Effector memory CD8-positive, alpha-beta T cell (primary cell): ENCODE measurements at regions not wholly inside any gene's neighbourhood (a gene's known extent, or its start where the extent isn't known, plus 50 kb on each side); places are given as distances from the start of the nearest gene placed in this dataset.

Experiments
- ATAC-seq: fragments of 150-1000 bp; cut with Tn5 transposase; replicated peaks from 2 replicates; pipeline ENCODE4 v1.10.0; 2021; ENCODE audit warnings: mild to moderate bottlenecking, moderate library complexity
- DNase-seq, 3 experiments: peaks; one replicate each; pipeline ENCODE4 v3.0.0; 2021
- H3K27ac Mint-ChIP-seq, 2 donors: one replicate each; pipeline ENCODE4 v1.8.0; 2022; ENCODE audit warnings: mild to moderate bottlenecking in 2 of 2, mixed read lengths in 2 of 2, moderate library complexity in 2 of 2
- H3K27me3 Mint-ChIP-seq, 2 donors: one replicate each; pipeline ENCODE4 v1.8.0; 2022; ENCODE audit warnings: mixed read lengths in 2 of 2
- H3K36me3 Mint-ChIP-seq: one replicate; pipeline ENCODE4 v1.8.0; 2022; ENCODE audit warnings: mild to moderate bottlenecking, moderate library complexity, mixed read lengths; ENCODE audit not compliant: insufficient read depth
- H3K4me1 Mint-ChIP-seq, 2 donors: one replicate each; pipeline ENCODE4 v1.8.0; 2022; ENCODE audit warnings: low read depth in 2 of 2, mixed read lengths in 2 of 2
- H3K4me3 Mint-ChIP-seq, 2 donors: one replicate each; pipeline ENCODE4 v1.8.0; 2022; ENCODE audit warnings: mild to moderate bottlenecking in 2 of 2, mixed read lengths in 2 of 2, moderate library complexity in 2 of 2
- H3K9me3 Mint-ChIP-seq, 2 donors: one replicate each; pipeline ENCODE4 v1.8.0; 2022; ENCODE audit warnings: mixed read lengths in 2 of 2

DNA sequence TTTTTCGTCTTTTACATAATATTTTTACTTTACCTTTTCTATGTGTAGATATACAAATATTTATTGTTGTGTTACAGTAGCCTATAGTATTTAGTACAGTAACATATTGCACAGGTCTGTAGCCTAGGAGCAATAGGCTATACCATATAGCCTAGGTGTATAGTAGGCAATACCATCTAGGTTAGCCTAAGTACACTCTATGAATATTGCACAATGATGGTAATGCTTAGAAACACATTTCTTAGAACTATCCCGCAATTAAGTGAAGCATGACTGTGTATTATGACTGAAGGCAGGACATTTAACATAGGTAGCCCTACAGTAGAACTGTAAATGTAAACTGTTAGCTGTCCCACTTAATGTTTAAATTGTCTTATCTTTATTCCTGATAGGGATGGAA lies 964.3 kb downstream of the SLITRK1 start:
- Mint-ChIP-seq H3K4me3 (no peak overlapping the region), H3K4me1 (no peaks in the 10 kb centered on the region), H3K27me3 (no peaks in the 10 kb centered on the region), H3K27ac (no peak overlapping the region), H3K36me3 (no peaks in the 10 kb centered on the region), H3K9me3 (peaks cover 5 to 10% of the 10 kb centered on the region in 2 donors)
- no peak for DNase-seq
- ATAC-seq: no peak

DNA sequence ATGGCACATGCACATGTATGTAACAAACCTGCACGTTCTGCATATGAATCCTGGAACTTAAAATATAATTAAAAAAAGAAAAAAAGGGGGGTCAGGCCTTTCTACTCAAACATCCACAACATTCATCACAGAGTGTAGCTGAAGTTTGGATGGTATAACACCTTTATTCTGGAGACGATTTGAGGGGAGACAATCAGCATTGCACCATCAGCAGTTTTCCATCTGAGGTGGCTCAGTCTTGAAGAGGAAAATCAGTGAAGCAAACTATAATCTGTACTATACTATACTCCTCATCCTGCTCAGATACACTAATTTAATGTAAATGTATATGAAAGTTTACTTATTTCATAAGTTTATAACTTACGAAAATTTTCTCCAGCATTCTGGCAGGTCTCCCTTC lies 969.7 kb downstream of the SLITRK1 start:
- ATAC-seq (no peak), DNase-seq (no peak)
- H3K27ac Mint-ChIP-seq: no peak overlapping the region
- H3K36me3 Mint-ChIP-seq: no peaks in the 10 kb centered on the region
- no peaks in the 10 kb centered on the region for H3K27me3 Mint-ChIP-seq
- peaks cover 0 to 5% of the 10 kb centered on the region in 2 donors for H3K9me3 Mint-ChIP-seq
- no peak overlapping the region for H3K4me3 Mint-ChIP-seq
- H3K4me1 Mint-ChIP-seq: no peaks in the 10 kb centered on the region

DNA sequence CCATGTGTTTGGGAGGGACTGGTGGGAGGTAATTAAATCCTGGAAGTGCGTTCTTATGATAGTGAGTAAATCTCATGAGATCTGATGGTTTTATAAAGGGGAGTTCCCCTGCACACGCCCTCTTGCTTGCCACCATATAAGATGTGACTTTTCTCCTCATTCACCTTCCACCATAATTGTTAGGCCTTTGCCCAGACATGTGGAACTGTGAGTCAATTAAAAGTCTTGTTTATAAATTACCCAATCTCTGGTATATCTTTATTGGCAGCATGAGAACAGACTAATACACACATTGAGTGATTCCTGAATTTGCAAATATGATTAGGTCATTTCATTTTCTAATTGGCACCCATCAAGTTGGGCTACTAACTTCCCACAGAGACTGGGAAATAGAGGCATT lies 977.2 kb downstream of the SLITRK1 start:
- no peak overlapping the region for H3K4me3 Mint-ChIP-seq
- no peaks in the 10 kb centered on the region for H3K27me3 Mint-ChIP-seq
- no peak overlapping the region for H3K27ac Mint-ChIP-seq
- peaks cover 0 to 4% of the 10 kb centered on the region in 2 donors for H3K9me3 Mint-ChIP-seq
- no peaks in the 10 kb centered on the region for H3K4me1 Mint-ChIP-seq
- no peaks in the 10 kb centered on the region for H3K36me3 Mint-ChIP-seq
- ATAC-seq (no peak), DNase-seq (no peak)

DNA sequence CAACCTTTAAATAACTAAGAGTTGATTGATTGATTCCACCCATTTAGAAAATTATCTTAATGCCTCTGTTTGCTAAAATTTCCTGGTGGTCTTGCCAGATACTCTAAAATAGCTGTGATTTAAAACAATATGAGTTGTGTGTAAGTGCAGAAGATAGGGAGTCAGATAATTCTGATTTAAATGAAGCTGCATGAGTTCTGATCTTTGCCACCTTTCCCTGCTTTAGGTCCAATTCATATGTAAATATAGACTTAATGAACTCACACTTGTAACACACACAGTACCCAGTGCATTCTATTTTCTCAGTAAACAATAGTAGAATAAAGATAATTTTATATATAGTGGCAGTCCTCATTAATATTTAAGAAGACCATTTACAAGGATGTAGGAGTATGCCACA lies 981.8 kb downstream of the SLITRK1 start:
- peaks cover 0 to 6% of the 10 kb centered on the region in 2 donors for H3K9me3 Mint-ChIP-seq
- no peak overlapping the region for H3K27ac Mint-ChIP-seq

DNA sequence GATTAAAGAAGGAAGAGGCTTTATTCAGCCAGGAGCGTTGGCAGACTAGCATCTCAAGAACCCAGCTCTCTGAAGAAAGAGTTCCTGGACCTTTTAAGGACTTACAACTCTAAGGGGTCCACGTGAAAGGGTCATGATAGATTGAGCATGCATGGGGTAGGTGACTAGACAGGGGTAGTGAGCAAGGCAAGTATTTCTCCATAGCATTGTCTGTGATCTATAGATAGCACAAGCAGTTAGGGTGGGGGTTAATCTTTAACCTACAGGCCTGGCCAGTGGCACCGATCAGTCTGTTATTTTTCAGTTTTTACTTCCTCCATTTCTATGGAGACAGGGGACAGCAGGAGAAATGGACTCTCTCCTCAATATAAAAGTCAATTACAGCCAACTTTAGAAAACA lies 983.7 kb downstream of the SLITRK1 start:
- H3K9me3 Mint-ChIP-seq: peaks cover 0 to 4% of the 10 kb centered on the region in 2 donors
- no peaks in the 10 kb centered on the region for H3K4me1 Mint-ChIP-seq
- H3K27me3 Mint-ChIP-seq: no peaks in the 10 kb centered on the region
- no peak overlapping the region for H3K4me3 Mint-ChIP-seq
- ATAC-seq (no peak), DNase-seq (no peak)
- H3K36me3 Mint-ChIP-seq: no peaks in the 10 kb centered on the region
- H3K27ac Mint-ChIP-seq: no peak overlapping the region

More for the DNA sequence above, 981.8 kb downstream of the SLITRK1 start:
- no peaks in the 10 kb centered on the region for H3K4me1 Mint-ChIP-seq
- DNase-seq: no peak
- no peak overlapping the region for H3K4me3 Mint-ChIP-seq
- no peaks in the 10 kb centered on the region for H3K27me3 Mint-ChIP-seq
- no peak for ATAC-seq
- no peaks in the 10 kb centered on the region for H3K36me3 Mint-ChIP-seq

DNA sequence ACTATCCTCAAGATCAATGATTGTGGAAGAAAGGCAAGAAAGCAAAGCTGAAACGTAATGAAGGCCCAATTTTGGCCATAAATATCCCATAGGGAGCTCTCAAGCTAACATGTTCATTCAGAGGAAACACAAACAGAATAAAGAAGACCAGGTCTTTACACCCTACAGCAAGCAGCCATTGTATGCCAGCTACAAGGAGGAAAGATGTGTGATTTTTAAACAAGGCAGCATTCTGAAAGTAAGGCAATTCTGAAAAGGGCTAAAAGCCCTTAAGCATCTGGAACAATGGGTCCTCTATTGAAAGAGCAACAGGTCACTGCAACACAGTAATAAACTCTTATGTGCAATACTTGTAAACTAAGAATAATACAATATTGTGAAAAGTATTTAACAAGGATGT lies 1002.4 kb downstream of the SLITRK1 start:
- no peaks in the 10 kb centered on the region for H3K27me3 Mint-ChIP-seq
- no peak overlapping the region for H3K27ac Mint-ChIP-seq
- DNase-seq: no peak
- H3K9me3 Mint-ChIP-seq: peaks cover 4 to 10% of the 10 kb centered on the region in 2 donors
- no peaks in the 10 kb centered on the region for H3K4me1 Mint-ChIP-seq
- ATAC-seq: no peak
- H3K4me3 Mint-ChIP-seq: no peak overlapping the region
- H3K36me3 Mint-ChIP-seq: no peaks in the 10 kb centered on the region

DNA sequence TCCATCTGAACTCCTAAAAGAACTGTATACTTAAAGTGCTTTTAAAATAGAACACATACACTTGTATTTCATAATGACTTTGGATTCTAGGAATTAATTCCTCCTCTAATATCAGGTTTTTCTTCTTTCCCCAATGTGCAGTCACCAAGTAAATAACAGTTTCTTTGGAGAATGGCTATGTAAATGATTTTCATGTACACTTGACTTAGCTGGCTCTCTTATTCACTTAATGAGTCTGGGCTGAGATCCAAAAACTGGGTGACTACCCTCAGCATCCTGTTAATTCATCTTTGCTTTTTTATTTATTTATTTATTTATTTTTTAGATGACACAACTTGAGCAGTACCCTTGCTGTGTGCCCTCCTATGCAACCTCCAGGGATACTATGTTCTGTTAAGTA lies 1003.7 kb downstream of the SLITRK1 start:
- Mint-ChIP-seq H3K27ac (no peak overlapping the region), H3K4me1 (no peaks in the 10 kb centered on the region), H3K36me3 (no peaks in the 10 kb centered on the region), H3K9me3 (peaks cover 6 to 8% of the 10 kb centered on the region in 2 donors), H3K4me3 (no peak overlapping the region), H3K27me3 (no peaks in the 10 kb centered on the region)
- DNase-seq (no peak), ATAC-seq (no peak)

DNA sequence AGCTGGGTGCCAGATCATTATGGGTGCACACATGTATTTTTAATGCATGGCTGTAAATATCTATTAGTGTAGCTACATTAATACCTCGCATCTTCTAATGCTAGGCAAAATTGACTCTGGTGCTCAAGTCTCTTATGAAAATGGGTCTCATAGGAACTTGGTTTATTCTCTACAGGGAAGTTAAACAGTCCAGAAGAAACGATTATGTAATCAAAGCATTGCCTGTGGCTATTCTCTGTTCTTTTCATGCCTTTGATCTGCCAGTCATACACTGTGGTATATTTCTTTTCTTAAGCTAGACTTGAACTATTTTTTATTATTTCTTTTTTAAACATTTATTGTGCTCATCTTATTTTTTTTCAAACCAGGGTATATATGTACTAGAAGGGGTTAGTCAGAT lies 1015.0 kb downstream of the SLITRK1 start:
- Mint-ChIP-seq H3K27me3 (no peaks in the 10 kb centered on the region), H3K36me3 (no peaks in the 10 kb centered on the region), H3K4me1 (no peaks in the 10 kb centered on the region), H3K27ac (no peak overlapping the region), H3K4me3 (no peak overlapping the region), H3K9me3 (peaks cover 4 to 8% of the 10 kb centered on the region in 2 donors)
- DNase-seq: no peak
- no peak for ATAC-seq

DNA sequence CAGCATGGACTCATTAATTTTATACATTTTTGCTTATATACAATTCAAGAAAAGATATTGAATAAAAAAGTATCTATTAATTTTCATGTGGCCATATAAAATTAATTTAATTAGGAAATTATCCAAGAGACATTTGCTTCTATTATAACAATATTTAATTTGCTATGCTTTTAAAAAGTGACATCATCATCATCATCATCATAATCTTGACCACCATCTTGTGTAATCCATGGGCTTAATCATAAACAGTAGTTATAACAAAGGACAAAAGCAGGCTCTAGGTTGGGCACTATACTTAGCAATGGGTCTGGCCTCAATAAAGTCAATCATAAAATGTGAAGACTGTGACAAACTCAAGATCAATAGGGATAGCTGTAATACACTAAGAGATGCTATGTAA lies 1031.6 kb downstream of the SLITRK1 start:
- DNase-seq (no peak), ATAC-seq (no peak)
- H3K9me3 Mint-ChIP-seq: peaks cover 0 to 15% of the 10 kb centered on the region in 2 donors
- no peak overlapping the region for H3K4me3 Mint-ChIP-seq
- H3K4me1 Mint-ChIP-seq: no peaks in the 10 kb centered on the region
- no peaks in the 10 kb centered on the region for H3K27me3 Mint-ChIP-seq
- H3K27ac Mint-ChIP-seq: no peak overlapping the region
- H3K36me3 Mint-ChIP-seq: no peaks in the 10 kb centered on the region

DNA sequence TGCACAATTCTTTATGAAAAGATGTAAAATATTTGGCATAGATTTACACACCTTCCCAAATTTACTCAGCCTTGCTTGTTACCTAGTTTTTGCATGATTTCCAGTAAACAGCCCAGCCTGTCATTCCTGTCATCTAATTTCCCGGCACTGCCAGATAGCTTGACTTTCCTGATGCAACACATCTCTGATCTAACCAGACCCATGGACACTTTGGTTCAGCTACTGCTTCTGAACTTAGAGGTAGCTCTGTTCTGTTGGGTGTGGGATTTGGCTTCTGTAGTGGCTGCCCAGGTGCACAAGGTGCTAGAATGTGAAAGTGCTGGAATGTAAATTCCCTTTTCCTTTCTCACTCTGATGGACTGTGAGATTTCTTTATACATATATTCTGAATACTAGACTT lies 1033.5 kb downstream of the SLITRK1 start:
- Mint-ChIP-seq H3K27me3 (no peaks in the 10 kb centered on the region), H3K27ac (no peak overlapping the region), H3K36me3 (no peaks in the 10 kb centered on the region), H3K4me1 (no peaks in the 10 kb centered on the region), H3K4me3 (no peak overlapping the region), H3K9me3 (peaks cover 0 to 15% of the 10 kb centered on the region in 2 donors)
- ATAC-seq: no peak
- no peak for DNase-seq

DNA sequence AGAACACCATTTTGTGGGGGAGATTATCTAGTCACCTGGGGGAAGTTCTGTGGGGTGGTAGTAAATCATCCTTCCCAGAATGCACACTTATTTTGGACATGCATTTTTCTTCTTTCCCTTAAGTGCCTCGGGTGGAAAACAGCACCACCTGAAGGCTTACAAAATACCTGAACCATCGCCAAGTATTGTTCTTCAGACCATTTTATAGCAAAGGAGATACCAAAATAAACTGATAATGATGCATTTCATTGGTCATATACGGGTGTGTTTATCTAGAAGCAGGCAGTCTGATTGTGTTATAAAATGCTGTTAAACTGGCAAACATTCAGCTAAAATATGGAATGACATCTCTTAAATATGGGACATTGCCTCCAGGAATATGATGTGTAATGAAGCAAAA lies 1034.7 kb downstream of the SLITRK1 start:
- H3K4me1 Mint-ChIP-seq: no peaks in the 10 kb centered on the region
- peaks cover 0 to 15% of the 10 kb centered on the region in 2 donors for H3K9me3 Mint-ChIP-seq
- H3K27me3 Mint-ChIP-seq: no peaks in the 10 kb centered on the region
- DNase-seq: no peak
- no peak for ATAC-seq
- no peaks in the 10 kb centered on the region for H3K36me3 Mint-ChIP-seq
- no peak overlapping the region for H3K4me3 Mint-ChIP-seq
- H3K27ac Mint-ChIP-seq: no peak overlapping the region

DNA sequence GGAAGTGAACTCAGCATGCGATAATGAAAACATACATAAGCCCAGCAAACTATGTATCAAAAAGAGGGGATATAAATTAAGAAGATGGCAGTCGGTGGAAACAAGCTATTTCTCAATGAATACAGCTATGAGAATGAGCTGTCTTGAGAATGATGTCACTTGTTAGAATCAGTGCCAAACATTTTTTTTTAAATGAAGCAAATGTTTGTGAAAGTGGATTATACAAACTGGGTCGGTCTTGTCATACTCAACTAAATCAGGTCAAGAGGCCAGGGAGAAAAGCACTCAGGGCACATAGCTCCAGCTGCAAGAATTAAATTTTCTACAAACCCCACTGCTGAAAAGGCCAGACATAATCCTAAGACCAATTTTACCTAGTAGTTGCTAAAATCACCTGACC lies 1048.4 kb downstream of the SLITRK1 start:
- no peak for DNase-seq
- ATAC-seq: no peak
- no peaks in the 10 kb centered on the region for H3K4me1 Mint-ChIP-seq
- H3K36me3 Mint-ChIP-seq: no peaks in the 10 kb centered on the region
- no peaks in the 10 kb centered on the region for H3K27me3 Mint-ChIP-seq
- no peak overlapping the region for H3K4me3 Mint-ChIP-seq
- H3K27ac Mint-ChIP-seq: no peak overlapping the region
- H3K9me3 Mint-ChIP-seq: peaks cover 0 to 4% of the 10 kb centered on the region in 2 donors

DNA sequence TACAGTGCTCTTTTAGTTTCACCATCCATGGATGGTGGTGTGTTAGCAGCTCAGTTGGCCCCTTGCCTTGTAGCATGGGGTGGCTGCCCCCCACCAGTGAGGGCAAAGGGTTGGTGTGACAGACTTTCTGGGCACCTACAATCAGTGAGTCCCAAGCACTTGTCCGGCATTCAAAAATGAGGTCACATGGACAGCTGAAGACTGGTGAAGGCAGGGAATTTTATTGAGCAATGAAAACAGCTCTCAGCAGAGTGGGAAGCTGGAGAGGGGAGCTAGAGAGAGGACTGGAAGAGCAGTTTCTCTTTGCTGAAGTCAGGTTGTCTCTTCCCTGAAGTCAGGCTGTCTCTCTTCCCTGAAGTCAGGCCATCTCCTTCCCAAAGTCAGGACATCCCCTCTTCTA lies 1053.2 kb downstream of the SLITRK1 start:
- H3K27me3 Mint-ChIP-seq: no peaks in the 10 kb centered on the region
- DNase-seq: no peak
- no peak for ATAC-seq
- no peak overlapping the region for H3K27ac Mint-ChIP-seq
- H3K4me1 Mint-ChIP-seq: no peaks in the 10 kb centered on the region
- no peak overlapping the region for H3K4me3 Mint-ChIP-seq
- H3K36me3 Mint-ChIP-seq: no peaks in the 10 kb centered on the region
- peaks cover 2 to 17% of the 10 kb centered on the region in 2 donors for H3K9me3 Mint-ChIP-seq

DNA sequence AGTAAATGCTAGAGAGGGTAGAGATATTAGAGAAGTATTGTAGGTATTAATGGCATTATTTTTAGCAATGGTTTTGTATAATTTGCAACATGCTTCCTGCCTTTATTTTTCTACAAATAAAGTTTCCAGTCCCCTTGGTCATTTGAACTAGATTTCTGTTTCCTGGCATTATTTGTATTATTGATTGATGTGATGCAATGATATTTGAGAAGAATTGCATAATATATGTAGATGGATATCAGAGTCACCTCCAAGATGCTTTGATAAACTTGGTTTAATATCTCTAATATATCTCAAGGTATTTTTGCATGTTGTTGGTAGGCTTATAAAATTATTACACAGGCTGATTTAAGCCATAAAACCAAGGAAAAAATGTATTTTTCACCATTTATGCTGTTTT lies 1054.5 kb downstream of the SLITRK1 start:
- no peaks in the 10 kb centered on the region for H3K27me3 Mint-ChIP-seq
- H3K27ac Mint-ChIP-seq: no peak overlapping the region
- H3K36me3 Mint-ChIP-seq: no peaks in the 10 kb centered on the region
- no peak for DNase-seq
- H3K9me3 Mint-ChIP-seq: peaks cover 4 to 17% of the 10 kb centered on the region in 2 donors
- no peak overlapping the region for H3K4me3 Mint-ChIP-seq
- ATAC-seq: no peak
- H3K4me1 Mint-ChIP-seq: no peaks in the 10 kb centered on the region

DNA sequence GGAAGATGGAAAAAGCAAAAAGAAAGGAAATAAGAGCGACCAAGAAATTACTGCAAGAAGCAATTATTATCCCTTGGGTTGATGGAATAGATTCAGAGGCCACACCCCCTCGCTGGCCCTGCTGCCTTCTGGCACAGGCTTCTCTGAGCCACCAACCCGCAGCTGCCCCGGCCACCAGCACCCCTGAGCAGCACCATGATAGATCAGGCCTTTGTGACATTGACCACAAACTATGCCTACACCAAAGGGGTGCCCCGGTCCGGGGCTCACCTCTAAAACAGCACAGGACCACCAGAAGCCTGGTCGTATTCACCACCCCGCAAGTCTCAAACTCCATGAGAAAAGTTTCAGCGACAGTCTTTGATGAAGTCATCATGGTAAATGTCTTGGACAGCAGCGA lies 1059.3 kb downstream of the SLITRK1 start:
- Mint-ChIP-seq H3K27ac (no peak overlapping the region), H3K9me3 (peaks cover 1 to 6% of the 10 kb centered on the region in 2 donors), H3K27me3 (no peaks in the 10 kb centered on the region), H3K36me3 (no peaks in the 10 kb centered on the region), H3K4me1 (no peaks in the 10 kb centered on the region), H3K4me3 (no peak overlapping the region)
- DNase-seq: no peak
- no peak for ATAC-seq
